Activated T-cell treated with anti-CD3 and anti-CD28 coated beads, Interleukin-2, amount 50 U/mL, for 72 hours (primary cell): ENCODE measurements at regions not wholly inside any gene's neighbourhood (a gene's known extent, or its start where the extent isn't known, plus 50 kb on each side); places are given as distances from the start of the nearest gene placed in this dataset.

ENCODE experiments used
- ATAC-seq, 2 donors: fragments of 150-1000 bp; cut with Tn5 transposase; replicated peaks in 1 of 2; 2 replicates each; pipeline ENCODE4 v1.10.0; 2021; ENCODE audit warnings: moderate library complexity in 2 of 2, mild to moderate bottlenecking in 1 of 2
- DNase-seq, 2 donors: peaks; one replicate each; pipeline ENCODE4 v3.0.0; 2021 to 2022; ENCODE audit warnings: mixed read lengths in 1 of 2
- H3K27ac Mint-ChIP-seq: one replicate; pipeline ENCODE4 v1.8.0; 2022; ENCODE audit warnings: mild to moderate bottlenecking, moderate library complexity, mixed read lengths
- H3K27me3 Mint-ChIP-seq: one replicate; pipeline ENCODE4 v1.8.0; 2022; ENCODE audit warnings: low read depth, mixed read lengths
- H3K36me3 Mint-ChIP-seq, 2 donors: one replicate each; pipeline ENCODE4 v1.8.0; 2022; ENCODE audit warnings: mixed read lengths in 2 of 2, mild to moderate bottlenecking in 1 of 2; ENCODE audit not compliant: insufficient read depth in 2 of 2
- H3K4me1 Mint-ChIP-seq: one replicate; pipeline ENCODE4 v1.8.0; 2022; ENCODE audit warnings: low read depth, mixed read lengths
- H3K4me3 Mint-ChIP-seq, 2 donors: one replicate each; pipeline ENCODE4 v1.8.0; 2022; ENCODE audit warnings: mild to moderate bottlenecking in 2 of 2, mixed read lengths in 2 of 2, moderate library complexity in 2 of 2
- H3K9me3 Mint-ChIP-seq, 2 donors: one replicate each; pipeline ENCODE4 v1.8.0; 2022; ENCODE audit warnings: mixed read lengths in 2 of 2

- H3K36me3 Mint-ChIP-seq = peaks cover 0 to 2% of the 10 kb centered on the region in 2 donors
- H3K27ac Mint-ChIP-seq = no peak overlapping the region
- no peak for DNase-seq
- H3K9me3 Mint-ChIP-seq = peaks cover 2 to 4% of the 10 kb centered on the region in 2 donors
- no peaks in the 10 kb centered on the region for H3K4me1 Mint-ChIP-seq
- H3K27me3 Mint-ChIP-seq = no peaks in the 10 kb centered on the region
- ATAC-seq = no peak
- H3K4me3 Mint-ChIP-seq = no peak overlapping the region
These were observed 520.1 kb upstream of the ARGLU1 start for GRCh38 chr13:107088061-107088460.

DNA sequence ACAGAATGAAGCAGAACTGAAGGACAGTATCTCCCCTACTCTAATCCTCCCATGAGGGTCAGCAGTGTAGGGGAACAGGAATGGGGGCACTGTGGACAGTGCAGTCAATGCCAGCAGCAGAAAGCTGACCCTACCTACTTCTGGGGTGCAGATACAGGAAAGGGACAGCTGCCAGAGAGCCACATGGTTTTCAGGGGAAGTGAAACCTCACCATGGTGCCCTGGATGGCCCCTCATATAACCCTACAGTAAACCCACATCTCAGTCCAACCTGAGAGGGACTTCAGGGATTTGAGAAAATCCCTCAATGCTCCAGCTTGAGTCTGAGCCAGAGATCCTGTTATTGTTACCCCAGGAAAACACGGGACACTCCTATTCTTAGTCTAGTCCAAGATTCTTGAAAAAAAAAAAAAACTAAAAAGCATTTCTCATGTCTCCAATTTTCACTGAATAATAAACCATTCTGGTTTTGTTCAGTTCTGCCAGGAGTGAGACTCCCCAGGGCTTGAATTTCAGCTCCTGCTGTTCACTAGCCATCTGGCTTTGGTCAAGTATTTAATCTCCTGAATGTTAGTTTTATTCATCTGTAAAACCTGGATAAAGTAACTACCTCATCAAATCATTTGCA lies 511.6 kb upstream of the ARGLU1 start:
- H3K27ac Mint-ChIP-seq = no peak overlapping the region
- H3K4me3 Mint-ChIP-seq = no peak overlapping the region
- H3K4me1 Mint-ChIP-seq = no peaks in the 10 kb centered on the region
- peaks cover 8 to 14% of the 10 kb centered on the region in 2 donors for H3K9me3 Mint-ChIP-seq
- no peaks in the 10 kb centered on the region for H3K27me3 Mint-ChIP-seq
- no peaks in the 10 kb centered on the region for H3K36me3 Mint-ChIP-seq
- DNase-seq (no peak), ATAC-seq (no peak)

DNA sequence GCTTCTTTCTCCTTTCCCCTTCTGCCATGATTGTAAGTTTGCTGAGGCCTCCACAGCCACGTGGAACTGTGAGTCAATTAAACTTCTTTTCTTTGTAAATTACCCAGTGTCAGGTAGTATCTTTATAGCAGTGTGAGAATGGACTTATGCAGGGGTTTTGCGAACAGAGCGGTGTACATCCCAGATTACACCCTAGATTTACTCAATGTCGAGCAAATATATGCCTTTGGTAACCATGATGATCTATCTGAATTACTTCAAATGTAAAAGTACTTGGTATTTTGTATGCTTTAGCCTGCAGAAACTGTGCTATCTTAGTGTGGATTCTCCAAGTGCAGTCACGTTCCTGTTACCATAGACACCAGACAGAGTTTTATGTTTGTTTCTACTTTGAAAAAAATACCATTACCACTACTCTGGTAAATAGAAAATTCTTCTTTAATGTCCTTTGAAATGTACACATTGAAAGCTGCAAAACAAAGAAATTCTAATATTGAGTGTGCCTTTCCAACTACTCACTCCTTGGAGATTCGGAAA lies 510.4 kb upstream of the ARGLU1 start:
- Mint-ChIP-seq H3K4me3 (no peak overlapping the region), H3K27ac (no peak overlapping the region), H3K9me3 (peaks cover 6 to 12% of the 10 kb centered on the region in 2 donors), H3K4me1 (no peaks in the 10 kb centered on the region), H3K27me3 (no peaks in the 10 kb centered on the region), H3K36me3 (no peaks in the 10 kb centered on the region)
- ATAC-seq (no peak), DNase-seq (no peak)

- Mint-ChIP-seq H3K4me3 (no peak overlapping the region), H3K27me3 (no peaks in the 10 kb centered on the region), H3K27ac (no peak overlapping the region), H3K36me3 (no peaks in the 10 kb centered on the region), H3K9me3 (peaks cover 6 to 12% of the 10 kb centered on the region in 2 donors), H3K4me1 (no peaks in the 10 kb centered on the region)
- ATAC-seq (no peak), DNase-seq (no peak)
These were observed 508.9 kb upstream of the ARGLU1 start for GRCh38 chr13:107076801-107077200.

GRCh38 chr13:107075576-107075975 lies 507.6 kb upstream of the ARGLU1 start:
- Mint-ChIP-seq H3K4me3 (no peak overlapping the region), H3K36me3 (no peaks in the 10 kb centered on the region), H3K9me3 (peaks cover 6 to 10% of the 10 kb centered on the region in 2 donors), H3K27ac (no peak overlapping the region), H3K27me3 (no peaks in the 10 kb centered on the region), H3K4me1 (no peaks in the 10 kb centered on the region)
- DNase-seq (no peak), ATAC-seq (no peak)

DNA sequence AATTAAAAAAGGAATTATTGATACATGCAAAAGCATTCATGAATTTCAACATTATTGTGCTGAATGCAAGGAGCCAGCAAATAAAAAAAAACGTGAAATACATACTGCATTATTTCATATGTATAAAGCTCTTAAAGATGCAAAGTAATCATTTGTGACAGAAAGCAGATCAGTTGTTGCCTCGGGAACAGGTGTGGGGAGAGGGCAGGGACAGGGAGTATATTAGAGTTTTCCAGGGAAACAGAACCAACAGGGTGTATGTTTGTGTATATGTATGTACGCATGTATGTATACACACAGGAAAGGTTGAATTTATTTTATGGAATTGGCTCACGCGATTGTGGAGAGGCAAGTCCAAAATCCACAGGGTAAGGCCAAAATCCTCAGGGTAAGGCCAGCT lies 502.9 kb upstream of the ARGLU1 start:
- no peak for DNase-seq
- no peak for ATAC-seq
- Mint-ChIP-seq H3K4me3 (no peak overlapping the region), H3K27ac (no peak overlapping the region), H3K36me3 (no peaks in the 10 kb centered on the region), H3K27me3 (no peaks in the 10 kb centered on the region), H3K9me3 (peaks cover 5 to 7% of the 10 kb centered on the region in 2 donors), H3K4me1 (no peaks in the 10 kb centered on the region)

- Mint-ChIP-seq H3K36me3 (no peaks in the 10 kb centered on the region), H3K27me3 (no peaks in the 10 kb centered on the region), H3K9me3 (peaks cover 2% of the 10 kb centered on the region in 2 donors), H3K4me1 (no peaks in the 10 kb centered on the region), H3K4me3 (no peak overlapping the region), H3K27ac (no peak overlapping the region)
- ATAC-seq (no peak), DNase-seq (no peak)
These were observed 501.3 kb upstream of the ARGLU1 start for GRCh38 chr13:107069108-107069776.

GRCh38 chr13:107067381-107067780 lies 499.4 kb upstream of the ARGLU1 start:
- Mint-ChIP-seq H3K9me3 (peaks cover 0 to 5% of the 10 kb centered on the region in 2 donors), H3K4me3 (no peak overlapping the region), H3K27me3 (no peaks in the 10 kb centered on the region), H3K36me3 (no peaks in the 10 kb centered on the region), H3K4me1 (no peaks in the 10 kb centered on the region), H3K27ac (no peak overlapping the region)
- DNase-seq (no peak), ATAC-seq (no peak)

DNA sequence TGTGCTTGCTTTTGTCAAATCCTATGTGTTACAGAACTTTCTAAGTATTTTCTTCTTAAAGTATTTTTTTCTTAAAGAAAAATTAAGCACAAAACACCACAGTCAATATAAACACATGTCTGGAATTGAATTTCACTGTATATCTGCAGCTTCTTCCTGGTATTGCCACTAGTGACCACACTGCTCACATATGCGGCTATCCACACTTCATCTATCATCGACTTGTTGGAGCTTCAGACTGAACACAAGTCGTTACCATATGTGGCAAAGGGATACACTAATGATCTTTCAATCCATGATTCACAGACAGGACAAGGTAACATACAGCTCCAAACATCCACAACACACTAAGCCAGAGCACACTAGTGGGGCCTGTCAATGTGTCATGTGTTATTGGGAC lies 498.4 kb upstream of the ARGLU1 start:
- Mint-ChIP-seq H3K4me3 (no peak overlapping the region), H3K27me3 (no peaks in the 10 kb centered on the region), H3K36me3 (no peaks in the 10 kb centered on the region), H3K9me3 (peaks cover 0 to 5% of the 10 kb centered on the region in 2 donors), H3K27ac (no peak overlapping the region), H3K4me1 (no peaks in the 10 kb centered on the region)
- DNase-seq (no peak), ATAC-seq (no peak)

- Mint-ChIP-seq H3K4me1 (no peaks in the 10 kb centered on the region), H3K9me3 (peaks cover 0 to 3% of the 10 kb centered on the region in 2 donors), H3K27me3 (no peaks in the 10 kb centered on the region), H3K4me3 (no peak overlapping the region), H3K36me3 (no peaks in the 10 kb centered on the region), H3K27ac (no peak overlapping the region)
- no peak for ATAC-seq
- DNase-seq = no peak
These were observed 497.1 kb upstream of the ARGLU1 start for GRCh38 chr13:107065036-107065435.

- Mint-ChIP-seq H3K4me1 (no peaks in the 10 kb centered on the region), H3K27me3 (no peaks in the 10 kb centered on the region), H3K4me3 (no peak overlapping the region), H3K27ac (no peak overlapping the region), H3K9me3 (peaks cover 0 to 8% of the 10 kb centered on the region in 2 donors), H3K36me3 (no peaks in the 10 kb centered on the region)
- ATAC-seq (no peak), DNase-seq (no peak)
These were observed 489.2 kb upstream of the ARGLU1 start for GRCh38 chr13:107057028-107057631.

DNA sequence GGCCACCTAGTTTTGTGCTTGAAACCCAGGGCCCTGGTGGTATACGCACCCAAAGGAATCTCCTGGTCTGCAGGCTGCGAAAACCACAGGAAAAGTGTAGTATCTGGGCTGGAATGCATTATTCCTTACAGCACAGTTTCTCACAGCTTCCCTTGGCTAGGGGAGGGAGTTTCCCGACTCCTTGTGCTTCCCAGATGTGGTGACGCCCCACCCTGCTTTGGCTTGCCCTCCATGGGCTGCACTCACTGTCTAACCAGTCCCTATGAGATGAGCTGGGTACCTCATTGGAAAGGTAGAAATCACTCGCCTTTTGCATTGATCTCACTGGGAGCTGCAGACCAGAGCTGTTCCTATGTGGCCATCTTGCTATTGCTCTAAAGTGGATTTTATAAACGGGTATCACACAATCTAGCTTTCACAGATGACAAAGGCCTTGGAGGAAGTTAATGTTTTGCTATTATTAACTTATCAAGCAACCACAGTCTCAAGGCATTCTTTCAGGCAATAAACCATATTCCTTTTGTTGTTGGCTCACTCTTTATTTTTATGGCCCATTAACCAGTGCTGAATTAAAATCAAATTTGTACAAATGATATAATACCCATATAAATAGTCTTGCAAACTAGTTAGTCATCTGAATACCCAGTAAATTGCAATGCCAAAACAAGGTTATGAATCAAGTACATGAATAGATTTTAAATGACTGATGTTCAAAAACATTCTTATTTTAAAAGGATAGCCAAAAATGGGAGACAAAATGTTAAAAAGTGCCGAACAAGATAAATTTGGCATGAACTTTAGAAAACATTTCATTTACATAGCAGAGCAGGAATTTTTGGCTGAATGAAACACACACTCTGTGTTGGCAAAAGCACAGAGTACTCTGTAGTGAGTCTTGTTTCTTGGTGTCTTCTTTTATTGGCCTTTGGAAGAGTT lies 475.4 kb upstream of the ARGLU1 start:
- H3K9me3 Mint-ChIP-seq = peaks cover 7 to 8% of the 10 kb centered on the region in 2 donors
- ATAC-seq (no peak), DNase-seq (no peak)
- no peaks in the 10 kb centered on the region for H3K27me3 Mint-ChIP-seq
- H3K27ac Mint-ChIP-seq = no peak overlapping the region
- peaks cover 0 to 4% of the 10 kb centered on the region in 2 donors for H3K36me3 Mint-ChIP-seq
- H3K4me1 Mint-ChIP-seq = no peaks in the 10 kb centered on the region
- H3K4me3 Mint-ChIP-seq = no peak overlapping the region

DNA sequence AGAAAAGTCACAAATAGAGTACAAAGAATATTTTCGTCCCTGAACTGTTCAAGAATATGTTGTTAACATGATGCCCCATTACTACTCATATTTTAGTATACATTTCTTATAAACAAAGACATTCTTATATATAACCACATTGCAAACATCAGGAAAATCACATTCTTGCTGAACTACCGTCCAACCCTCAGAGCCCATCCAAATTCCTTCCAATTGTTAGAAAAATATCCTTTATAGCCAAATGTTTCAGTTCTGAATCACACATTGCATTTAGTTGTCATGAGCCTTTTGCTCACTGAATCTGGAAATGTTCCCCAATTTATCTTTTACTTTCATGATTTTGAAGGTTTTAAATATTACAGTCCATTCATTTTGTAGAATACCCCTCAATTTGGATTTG lies 467.8 kb upstream of the ARGLU1 start:
- Mint-ChIP-seq H3K4me3 (no peak overlapping the region), H3K27ac (no peak overlapping the region), H3K36me3 (peaks cover 0 to under 1% of the 10 kb centered on the region in 2 donors), H3K4me1 (no peaks in the 10 kb centered on the region), H3K27me3 (no peaks in the 10 kb centered on the region), H3K9me3 (peaks cover 1 to 5% of the 10 kb centered on the region in 2 donors)
- DNase-seq = no peak
- no peak for ATAC-seq
